ENCODE measurements at regions not wholly inside any gene's neighbourhood (a gene's known extent, or its start where the extent isn't known, plus 50 kb on each side); places are given as distances from the start of the nearest gene placed in this dataset.

- TF ChIP-seq POLR2AphosphoS5 (IDR thresholded peaks at IDR 0.05) = no peak
- TF ChIP-seq CTCF (IDR thresholded peaks at IDR 0.05) = no peak
- no peak for TF ChIP-seq POLR2A (IDR thresholded peaks at IDR 0.05)
These were observed 163.8 kb upstream of the PAPPA start for GRCh38 chr9:115989831-115990230.
